Smooth muscle cell (in vitro differentiated cells): ENCODE measurements at regions not wholly inside any gene's neighbourhood (a gene's known extent, or its start where the extent isn't known, plus 50 kb on each side); places are given as distances from the start of the nearest gene placed in this dataset.
"Not testable (repeated sequence)": the region's sequence is repeated elsewhere in the genome, so short reads cannot be mapped to it uniquely, and the experiment has no call there.

Experiments
- DNase-seq: peaks from one replicate; lab custom pipeline; 2025; ENCODE audit not compliant: unreplicated experiment; lab: John Stamatoyannopoulos, UW
- H2AFZ ChIP-seq: fragments of 200-600 bp; sonication (generic); 2 replicates; pipeline ENCODE4 v1.6.0; 2016; ENCODE audit warnings: antibody characterized with exemption, low read depth, mild to moderate bottlenecking
- H3F3A ChIP-seq: fragments of 200-600 bp; sonication (generic); 2 replicates; pipeline ENCODE4 v1.6.0; 2017; ENCODE audit warnings: antibody characterized with exemption, low read depth
- H3K27ac ChIP-seq: fragments of 200-600 bp; sonication (generic); 2 replicates; pipeline ENCODE4 v1.5.1; 2016; ENCODE audit warnings: low read depth, mild to moderate bottlenecking
- H3K27me3 ChIP-seq: fragments of 200-600 bp; sonication (generic); 2 replicates; pipeline ENCODE4 v1.6.1; 2016; ENCODE audit warnings: low read depth, mild to moderate bottlenecking
- H3K36me3 ChIP-seq: fragments of 200-600 bp; sonication (generic); 2 replicates; pipeline ENCODE4 v1.5.1; 2016; ENCODE audit warnings: low read depth
- H3K4me1 ChIP-seq: fragments of 200-600 bp; sonication (generic); 2 replicates; pipeline ENCODE4 v1.5.1; 2016; ENCODE audit warnings: low read depth
- H3K4me2 ChIP-seq: fragments of 200-600 bp; sonication (generic); 2 replicates; pipeline ENCODE4 v1.6.0; 2016; ENCODE audit warnings: mild to moderate bottlenecking
- H3K4me3 ChIP-seq: fragments of 200-600 bp; sonication (generic); 2 replicates; pipeline ENCODE4 v1.5.1; 2016; ENCODE audit warnings: mild to moderate bottlenecking
- H3K79me2 ChIP-seq: fragments of 200-600 bp; sonication (generic); 2 replicates; pipeline ENCODE4 v1.6.0; 2016; ENCODE audit warnings: low read depth, mild to moderate bottlenecking
- H3K9ac ChIP-seq: fragments of 200-600 bp; sonication (generic); 2 replicates; pipeline ENCODE4 v1.6.0; 2016; ENCODE audit warnings: low read depth
- H3K9me3 ChIP-seq: fragments of 200-600 bp; sonication (generic); replicated peaks from 2 replicates; pipeline ENCODE4 v1.5.1; 2016; ENCODE audit warnings: low read depth
- H4K20me1 ChIP-seq: fragments of 200-600 bp; sonication (generic); 2 replicates; pipeline ENCODE4 v1.6.0; 2016; ENCODE audit warnings: low read depth
- WGBS: methylation state at CpG from one replicate; pipeline ENCODE4 v1.1.7; 2016; ENCODE audit warnings: low lambda C conversion rate; 5-methylcytosine and 5-hydroxymethylcytosine counted together
- TF ChIP-seq, protein P1 (sequence below): fragments of 200-600 bp; sonication (generic); IDR thresholded peaks from 2 replicates; pipeline ENCODE4 v1.5.1; 2017; ENCODE audit warnings: borderline replicate concordance, mild to moderate bottlenecking, antibody characterized with exemption; ENCODE audit not compliant: insufficient read depth, poor library complexity, severe bottlenecking

DNA sequence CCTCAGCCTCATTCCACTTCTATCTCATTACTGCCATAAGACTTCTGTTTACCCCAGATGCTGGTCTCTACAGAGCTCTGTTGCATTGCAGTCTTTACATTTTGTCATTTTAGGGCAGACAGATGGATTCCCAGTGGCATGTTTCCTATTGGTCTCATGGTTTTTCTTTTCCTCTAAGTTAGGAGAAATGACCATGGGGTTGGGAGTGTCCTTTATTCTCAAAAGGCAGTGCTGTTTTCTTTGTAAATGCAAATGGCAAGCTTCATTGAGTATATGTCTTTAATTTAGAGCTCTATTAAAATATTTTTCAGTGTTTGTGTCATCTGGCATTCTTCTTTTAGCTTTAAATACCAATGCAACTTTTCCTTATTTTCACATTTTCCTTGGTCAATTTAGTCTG lies 57.0 kb downstream of the MSTN start:
- H3K36me3 ChIP-seq, result no peaks in the 10 kb centered on the region
- H3K4me2 ChIP-seq, result no peak overlapping the region
- no peak overlapping the region for H3K27ac ChIP-seq
- H3K9me3 ChIP-seq, result no peaks in the 10 kb centered on the region
- H3K79me2 ChIP-seq, result no peaks in the 10 kb centered on the region
- no peak overlapping the region for H2AFZ ChIP-seq
- no peaks in the 10 kb centered on the region for H3F3A ChIP-seq
- no peak overlapping the region for H3K9ac ChIP-seq
- no peak overlapping the region for H3K4me3 ChIP-seq
- H4K20me1 ChIP-seq, result no peaks in the 10 kb centered on the region
- H3K4me1 ChIP-seq, result no peaks in the 10 kb centered on the region
- TF ChIP-seq, protein P1, sequence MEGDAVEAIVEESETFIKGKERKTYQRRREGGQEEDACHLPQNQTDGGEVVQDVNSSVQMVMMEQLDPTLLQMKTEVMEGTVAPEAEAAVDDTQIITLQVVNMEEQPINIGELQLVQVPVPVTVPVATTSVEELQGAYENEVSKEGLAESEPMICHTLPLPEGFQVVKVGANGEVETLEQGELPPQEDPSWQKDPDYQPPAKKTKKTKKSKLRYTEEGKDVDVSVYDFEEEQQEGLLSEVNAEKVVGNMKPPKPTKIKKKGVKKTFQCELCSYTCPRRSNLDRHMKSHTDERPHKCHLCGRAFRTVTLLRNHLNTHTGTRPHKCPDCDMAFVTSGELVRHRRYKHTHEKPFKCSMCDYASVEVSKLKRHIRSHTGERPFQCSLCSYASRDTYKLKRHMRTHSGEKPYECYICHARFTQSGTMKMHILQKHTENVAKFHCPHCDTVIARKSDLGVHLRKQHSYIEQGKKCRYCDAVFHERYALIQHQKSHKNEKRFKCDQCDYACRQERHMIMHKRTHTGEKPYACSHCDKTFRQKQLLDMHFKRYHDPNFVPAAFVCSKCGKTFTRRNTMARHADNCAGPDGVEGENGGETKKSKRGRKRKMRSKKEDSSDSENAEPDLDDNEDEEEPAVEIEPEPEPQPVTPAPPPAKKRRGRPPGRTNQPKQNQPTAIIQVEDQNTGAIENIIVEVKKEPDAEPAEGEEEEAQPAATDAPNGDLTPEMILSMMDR, result no peak
- DNase-seq, result no peak
- H3K27me3 ChIP-seq, result no peaks in the 10 kb centered on the region

DNA sequence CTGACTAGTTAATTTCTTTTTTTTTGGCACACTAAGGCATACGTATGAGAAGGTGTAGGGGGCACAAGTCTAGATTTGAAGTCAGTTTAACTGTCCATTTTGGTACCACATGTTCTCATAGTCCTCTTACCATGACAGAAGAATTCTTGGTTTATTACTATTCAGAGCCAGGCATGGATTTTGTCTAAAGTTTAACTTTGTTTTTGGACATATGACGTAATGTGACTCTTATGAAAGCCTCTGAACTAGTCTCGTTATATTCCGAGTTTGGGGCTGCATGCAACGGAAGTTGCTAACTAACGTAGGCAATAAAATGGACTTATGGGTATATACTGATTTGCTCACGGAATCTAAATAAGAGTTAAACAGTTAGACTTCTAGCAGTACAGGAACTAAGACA lies 62.9 kb downstream of the MSTN start:
- Histone ChIP-seq H3K4me3 (no peak overlapping the region), H3K4me1 (no peaks in the 10 kb centered on the region), H3K27ac (no peak overlapping the region), H3K4me2 (no peak overlapping the region), H3K36me3 (no peaks in the 10 kb centered on the region), H4K20me1 (no peaks in the 10 kb centered on the region), H3K79me2 (no peaks in the 10 kb centered on the region), H3K9ac (no peak overlapping the region), H3K27me3 (no peaks in the 10 kb centered on the region), H3F3A (no peaks in the 10 kb centered on the region), H2AFZ (no peak overlapping the region), H3K9me3 (no peaks in the 10 kb centered on the region)
- 91% methylated on average over 7 of the region's 7 CpGs for WGBS
- DNase-seq, result no peak
- TF ChIP-seq, protein P1, result no peak

DNA sequence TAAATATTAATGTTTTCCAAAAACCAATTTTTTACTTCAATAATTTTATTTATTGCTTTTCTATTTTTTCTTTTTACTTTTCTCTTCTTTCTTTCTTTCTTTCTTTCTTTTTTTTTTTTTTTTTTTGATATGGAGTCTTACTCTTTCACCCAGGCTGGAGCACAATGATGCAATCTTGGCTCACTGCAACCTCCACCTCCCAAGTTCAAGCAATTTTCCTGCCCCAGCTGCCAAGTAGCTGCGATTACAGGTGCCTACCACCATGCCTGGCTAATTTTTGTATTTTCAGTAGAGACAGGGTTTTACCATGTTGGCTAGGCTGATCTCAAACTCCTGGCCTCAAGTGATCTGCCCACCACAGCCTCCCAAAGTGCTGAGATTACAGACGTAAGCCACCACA lies 63.9 kb downstream of the MSTN start:
- H3K79me2 ChIP-seq, H3K4me3 ChIP-seq, H3K9me3 ChIP-seq, DNase-seq, H3K27ac ChIP-seq, H4K20me1 ChIP-seq, H3K4me2 ChIP-seq, H3K27me3 ChIP-seq, H3F3A ChIP-seq, H3K9ac ChIP-seq, H2AFZ ChIP-seq, H3K4me1 ChIP-seq, H3K36me3 ChIP-seq: not testable (repeated sequence)
- 91% methylated on average over 2 of the region's 2 CpGs for WGBS

DNA sequence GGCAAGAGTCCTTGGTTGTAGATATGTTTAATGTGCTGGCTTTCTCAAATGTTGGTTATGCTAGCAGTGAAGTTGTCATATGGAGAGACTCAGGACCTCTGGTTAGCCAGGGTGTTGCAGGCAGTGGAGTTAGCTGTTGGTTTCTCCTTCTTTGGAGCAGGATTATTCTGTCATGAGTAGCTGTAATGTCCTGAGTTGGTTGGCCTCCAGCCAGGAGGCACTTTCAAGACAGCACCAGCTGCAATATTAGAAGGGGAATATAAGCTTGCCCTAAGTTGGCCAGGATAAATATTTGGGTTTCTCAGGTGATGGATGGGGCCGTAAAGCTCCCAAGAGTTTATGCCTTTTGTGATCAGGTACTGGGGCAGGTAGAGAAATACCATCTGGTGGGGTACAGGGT lies 65.5 kb downstream of the MSTN start:
- Histone ChIP-seq H4K20me1 (no peaks in the 10 kb centered on the region), H3K79me2 (no peaks in the 10 kb centered on the region), H3K4me3 (no peak overlapping the region), H3K4me2 (no peak overlapping the region), H3K27me3 (no peaks in the 10 kb centered on the region), H3K36me3 (no peaks in the 10 kb centered on the region), H3K9ac (no peak overlapping the region), H3K4me1 (no peaks in the 10 kb centered on the region), H3K9me3 (no peaks in the 10 kb centered on the region), H3K27ac (no peak overlapping the region), H2AFZ (no peak overlapping the region), H3F3A (no peaks in the 10 kb centered on the region)
- WGBS, result 76% methylated on average over 1 of the region's 1 CpG
- TF ChIP-seq, protein P1, result no peak
- DNase-seq, result no peak
